Right renal cortex interstitium (tissue), 3 donors: ENCODE measurements at regions not wholly inside any gene's neighbourhood (a gene's known extent, or its start where the extent isn't known, plus 50 kb on each side); places are given as distances from the start of the nearest gene placed in this dataset.
"Not testable (repeated sequence)": the region's sequence is repeated elsewhere in the genome, so short reads cannot be mapped to it uniquely, and the experiment has no call there.

ENCODE experiments used
- DNase-seq, 3 donors: peaks; one replicate each; pipeline ENCODE4 v3.0.0-alpha.2; 2013; ENCODE audit warnings: low read depth in 3 of 3, low spot score in 2 of 3

GRCh38 chr1:172795741-172796140 lies 136.8 kb downstream of the FASLG start:
- no peak for DNase-seq

DNA sequence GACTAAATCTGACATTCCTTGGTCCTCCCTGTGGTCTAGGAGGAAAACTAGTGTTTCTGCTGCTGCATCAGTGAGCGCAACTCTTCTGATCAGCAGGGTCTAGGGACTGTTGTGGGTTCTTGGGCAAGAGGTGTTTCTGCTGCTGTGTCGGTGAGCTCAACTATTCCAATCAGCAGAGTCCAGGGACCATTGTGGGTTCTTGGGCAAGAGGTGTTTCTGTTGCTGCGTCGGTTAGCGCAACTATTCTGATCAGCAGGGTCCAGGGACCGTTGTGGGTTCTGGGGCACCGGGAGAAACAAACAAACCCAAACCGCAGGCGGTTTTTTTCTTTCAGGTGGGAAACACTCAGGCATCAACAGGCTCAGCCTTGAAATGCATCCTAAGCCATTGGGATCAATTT lies 140.9 kb downstream of the FASLG start:
- not testable (repeated sequence) for DNase-seq

- no peak for DNase-seq
Observed at GRCh38 chr1:172801771-172802322, 142.9 kb downstream of the FASLG start.

DNA sequence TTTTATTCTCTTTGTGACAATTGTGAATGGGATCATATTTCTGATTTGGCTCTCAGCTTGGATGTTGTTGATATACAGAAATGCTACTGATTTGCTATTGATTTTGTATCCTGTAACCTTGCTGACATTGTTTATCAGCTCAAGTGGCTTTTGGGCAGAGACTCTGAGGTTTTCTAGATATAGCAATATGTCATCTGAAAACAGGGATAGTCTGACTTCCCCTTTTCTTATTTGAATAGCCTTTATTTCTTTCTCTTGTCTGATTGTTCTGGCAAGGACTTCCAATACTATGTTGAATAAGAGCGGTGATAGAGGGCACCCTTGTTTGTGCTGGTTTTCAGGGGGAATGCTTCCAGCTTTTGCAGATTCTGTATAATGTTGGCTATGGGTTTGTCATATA lies 150.8 kb downstream of the FASLG start:
- no peak for DNase-seq

DNA sequence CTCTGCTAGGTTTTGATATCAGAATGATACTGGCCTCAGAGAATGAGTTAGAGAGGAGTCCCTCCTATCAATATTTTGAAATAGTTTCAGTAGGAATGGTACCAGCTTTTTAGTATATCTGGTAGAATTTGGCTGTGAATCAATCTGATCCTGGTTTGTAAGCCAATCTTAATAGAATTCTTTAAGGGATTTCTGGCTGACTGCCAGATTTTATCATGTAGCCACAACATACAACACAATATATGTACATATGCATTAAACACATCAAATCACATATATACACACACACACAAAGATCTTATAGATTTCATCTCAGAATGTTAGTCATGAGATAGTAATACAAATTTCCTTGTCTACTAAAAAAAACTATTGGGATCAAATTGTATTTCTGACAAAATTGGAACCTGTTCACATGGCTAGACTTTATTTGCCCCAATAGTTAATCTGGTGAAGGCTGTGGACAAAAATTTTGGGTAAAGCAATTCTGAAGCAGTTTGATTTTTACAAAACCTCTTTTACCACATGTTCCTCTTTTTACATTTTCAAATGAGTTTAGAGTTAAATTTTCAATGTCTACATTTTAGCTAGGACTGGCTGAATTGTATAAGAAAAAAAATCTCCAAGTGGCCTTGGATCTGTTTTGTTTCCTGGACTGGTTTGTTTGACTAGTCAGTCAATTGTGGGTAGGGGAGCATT lies 151.7 kb downstream of the FASLG start:
- no peak for DNase-seq

DNA sequence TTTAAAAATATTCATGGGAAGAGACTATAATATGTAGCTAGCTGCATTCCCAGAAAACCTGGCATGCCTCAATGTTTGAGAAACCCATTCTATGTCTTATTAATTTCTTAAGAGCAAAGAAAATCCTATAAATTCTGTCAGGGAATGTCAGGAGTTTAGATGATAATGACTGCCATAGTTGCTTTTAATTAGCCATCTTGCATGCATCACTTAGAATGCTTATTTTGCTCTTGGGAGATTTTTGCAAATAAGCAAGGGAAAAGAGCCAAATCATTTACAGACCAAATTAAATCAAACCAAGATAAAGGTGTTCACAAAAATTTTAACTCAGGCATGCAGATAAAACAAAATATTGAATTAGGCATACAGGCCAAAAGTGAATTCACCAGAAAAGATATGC lies 152.8 kb downstream of the FASLG start:
- no peak for DNase-seq

- DNase-seq, result no peak
Observed at GRCh38 chr1:172812118-172812517, 153.2 kb downstream of the FASLG start.

DNA sequence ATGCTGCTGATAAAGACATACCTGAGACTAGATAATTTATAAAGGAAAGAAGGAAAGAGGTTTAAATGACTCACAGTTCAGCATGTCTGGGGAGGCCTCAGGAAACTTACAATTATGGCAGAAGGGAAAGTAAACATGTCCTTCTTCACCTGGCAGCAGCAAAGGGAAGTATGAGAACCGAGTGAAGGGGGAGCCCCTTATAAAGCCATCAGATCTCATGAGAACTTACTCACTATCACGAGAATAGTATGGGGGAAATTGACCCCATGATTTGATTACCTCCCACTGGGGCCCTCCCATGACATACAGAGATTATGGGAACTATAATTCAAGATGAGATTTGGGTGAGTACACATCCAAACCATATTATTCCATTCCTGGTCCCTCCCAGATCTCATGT lies 154.4 kb downstream of the FASLG start:
- no peak for DNase-seq

GRCh38 chr1:172814428-172814827 lies 155.5 kb downstream of the FASLG start:
- DNase-seq, result no peak

DNA sequence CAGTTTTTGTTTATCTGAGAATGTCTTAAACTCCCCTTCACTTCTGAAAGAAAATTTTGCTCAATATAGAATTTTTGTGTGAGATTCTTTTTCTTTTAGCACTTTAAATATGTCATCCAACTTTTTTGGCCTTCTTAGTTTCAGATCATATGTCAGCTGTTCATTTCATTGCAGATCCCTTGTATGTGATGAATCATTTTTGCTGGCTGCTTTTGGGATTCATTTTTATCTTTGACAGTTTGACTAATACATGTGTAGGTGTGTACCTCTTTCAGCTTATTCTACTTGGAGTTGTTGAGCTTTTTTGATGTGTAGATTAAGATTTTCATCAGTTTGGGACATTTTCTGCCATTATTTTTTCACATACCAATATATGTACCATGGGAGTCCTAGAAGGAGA lies 156.8 kb downstream of the FASLG start:
- DNase-seq, result no peak

DNA sequence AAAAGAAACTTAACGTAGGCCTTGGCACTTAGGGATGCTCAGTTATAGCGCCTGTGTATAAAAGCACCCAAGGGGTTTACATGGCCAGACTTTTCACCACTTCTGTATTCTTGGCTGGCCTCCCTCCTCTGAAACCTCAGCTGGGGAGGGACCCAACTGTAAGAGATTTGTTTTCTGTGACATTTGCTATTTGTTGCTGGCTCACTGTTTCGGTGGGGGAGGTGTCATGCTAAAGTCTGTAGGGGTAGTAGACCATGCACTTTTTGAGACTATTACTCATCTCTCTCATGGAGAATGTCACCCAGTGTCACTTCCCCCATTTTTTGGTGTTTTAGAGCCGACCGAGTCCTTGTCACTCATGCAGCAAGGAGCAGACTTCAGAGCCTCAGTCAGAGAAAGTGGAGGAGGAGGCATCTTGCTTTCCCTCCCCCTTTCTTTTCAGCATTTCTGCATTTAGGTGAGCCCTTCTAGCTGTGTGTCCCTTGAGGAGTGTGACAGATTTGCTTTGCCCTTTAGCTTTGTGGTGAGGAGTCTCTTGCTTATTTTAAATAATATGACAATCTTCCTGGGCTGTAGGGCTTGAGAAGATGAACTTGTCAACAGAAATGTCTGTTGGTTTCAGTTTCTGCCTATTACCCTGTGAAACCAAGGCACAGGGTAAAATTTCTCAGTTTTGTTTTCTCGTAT lies 160.1 kb downstream of the FASLG start:
- no peak for DNase-seq

GRCh38 chr1:172820475-172821158 lies 161.7 kb downstream of the FASLG start:
- DNase-seq, result no peak

GRCh38 chr1:172821609-172822274 lies 162.8 kb downstream of the FASLG start:
- DNase-seq, result no peak

DNA sequence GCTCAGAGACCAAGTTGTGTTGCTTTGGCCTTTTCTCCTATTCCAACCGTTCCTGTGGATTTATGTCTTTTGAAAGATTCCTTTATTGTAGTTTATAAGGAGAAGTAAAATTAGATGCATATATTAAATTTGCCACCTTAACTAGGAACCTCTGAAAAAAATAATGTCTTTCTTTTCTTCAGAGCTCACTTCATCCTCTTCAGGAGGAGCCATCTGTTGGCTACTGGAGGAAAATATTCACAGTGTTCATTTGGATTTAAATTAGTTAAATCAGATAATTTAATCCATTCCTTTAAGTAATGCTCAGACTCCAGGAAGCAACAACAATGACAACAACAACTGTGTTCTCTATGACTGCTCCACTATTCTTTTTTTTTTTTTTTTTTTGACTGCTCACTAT lies 164.0 kb downstream of the FASLG start:
- DNase-seq, result no peak

- no peak for DNase-seq
Observed at GRCh38 chr1:172823534-172823933, 164.6 kb downstream of the FASLG start.

DNA sequence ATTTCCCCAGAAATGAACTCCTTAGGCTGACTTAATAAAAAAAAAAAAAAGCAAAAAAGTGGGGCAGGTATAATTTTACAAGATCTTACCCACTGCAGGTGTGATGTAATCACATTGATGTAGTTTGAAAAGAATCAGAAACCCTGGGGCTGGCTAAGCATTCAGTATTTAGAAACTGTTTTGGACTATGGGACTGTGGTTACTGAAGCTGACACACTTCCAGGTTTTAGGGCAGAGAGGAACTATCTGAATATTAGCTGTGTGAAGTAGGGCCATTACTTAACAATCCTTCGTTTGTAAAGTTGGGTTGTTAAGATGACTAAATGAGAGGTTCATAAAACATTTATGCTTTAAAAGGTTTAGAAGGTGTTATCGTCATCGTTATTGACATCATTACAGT lies 165.3 kb downstream of the FASLG start:
- DNase-seq, result no peak

- DNase-seq, result peak; percentile 10 to 21 (median 18)
Observed at GRCh38 chr1:172826096-172826741, 167.3 kb downstream of the FASLG start.

DNA sequence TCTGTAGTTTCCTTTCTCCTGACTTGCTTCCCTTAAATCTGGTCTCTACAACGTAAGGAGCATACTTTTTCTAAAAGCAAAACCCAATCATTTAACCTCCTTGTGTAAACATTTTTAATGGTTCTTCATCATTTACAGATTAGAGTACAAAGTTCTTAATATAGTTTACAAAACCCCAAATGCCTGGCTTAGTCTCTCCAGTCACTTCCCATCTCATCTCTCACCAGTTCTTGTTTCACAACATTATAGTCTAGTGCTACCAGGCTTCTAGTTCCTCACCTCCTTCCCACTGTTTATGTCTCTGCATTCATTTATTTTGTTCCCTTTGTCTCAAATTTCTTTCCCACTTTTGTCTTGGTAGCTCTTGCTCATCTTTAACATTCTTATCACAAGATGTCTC lies 168.4 kb downstream of the FASLG start:
- no peak for DNase-seq

DNA sequence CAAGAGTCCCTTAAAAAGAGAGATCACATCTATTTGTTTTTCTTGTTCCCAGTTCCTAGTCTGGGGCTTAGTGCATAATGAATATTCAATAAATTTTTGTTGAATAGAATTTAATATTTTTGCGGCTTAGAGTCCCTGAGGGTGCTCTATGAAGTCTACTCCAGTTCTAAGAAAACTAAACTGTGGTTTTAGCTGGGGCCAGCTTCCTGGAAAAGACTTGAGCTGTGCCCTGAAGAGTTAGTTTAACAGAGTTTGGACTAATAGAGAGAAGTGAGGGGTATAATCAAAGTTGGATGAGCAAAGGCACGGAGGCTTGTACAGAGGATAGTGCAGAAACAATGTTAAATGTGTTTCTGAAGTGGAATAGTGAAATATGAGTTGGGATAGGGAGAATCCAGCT lies 168.9 kb downstream of the FASLG start:
- no peak for DNase-seq

GRCh38 chr1:172832006-172832725 lies 173.3 kb downstream of the FASLG start:
- DNase-seq, result no peak
